Mesenchymal stem cell (in vitro differentiated cells and primary cell): ENCODE measurements at regions not wholly inside any gene's neighbourhood (a gene's known extent, or its start where the extent isn't known, plus 50 kb on each side); places are given as distances from the start of the nearest gene placed in this dataset.

Source experiments
- DNase-seq: peaks from one replicate; pipeline ENCODE4 v3.0.0-alpha.2; 2013
- H2AFZ ChIP-seq: one replicate; pipeline ENCODE4 v1.6.1; 2013; ENCODE audit warnings: low read depth, mild to moderate bottlenecking, control low read depth, inconsistent platforms, low read length, moderate library complexity
- H2AK5ac ChIP-seq: 2 replicates; pipeline ENCODE4 v1.6.1; 2013; ENCODE audit warnings: low read length, moderate library complexity, mild to moderate bottlenecking, inconsistent platforms; ENCODE audit not compliant: severe bottlenecking
- H2BK120ac ChIP-seq: one replicate; pipeline ENCODE4 v1.6.1; 2013; ENCODE audit warnings: low read depth, mild to moderate bottlenecking, inconsistent platforms, low read length, moderate library complexity
- H2BK12ac ChIP-seq, 2 experiments: one replicate each; pipeline ENCODE4 v1.6.1; 2013; ENCODE audit warnings: inconsistent platforms in 2 of 2, low read length in 2 of 2, mild to moderate bottlenecking in 2 of 2, moderate library complexity in 2 of 2, control low read depth in 1 of 2
- H2BK15ac ChIP-seq: one replicate; pipeline ENCODE4 v1.6.1; 2013; ENCODE audit warnings: mild to moderate bottlenecking, low read depth, inconsistent platforms; ENCODE audit not compliant: poor library complexity, severe bottlenecking
- H2BK5ac ChIP-seq: 2 replicates; pipeline ENCODE4 v1.6.1; 2013; ENCODE audit warnings: low read depth, mild to moderate bottlenecking, low read length, control low read depth, inconsistent platforms; ENCODE audit not compliant: poor library complexity, severe bottlenecking
- H3K14ac ChIP-seq, 2 experiments: one replicate each; pipeline ENCODE4 v1.6.1; 2013; ENCODE audit warnings: inconsistent platforms in 2 of 2, low read length in 2 of 2, control low read depth in 1 of 2, mild to moderate bottlenecking in 1 of 2, moderate library complexity in 1 of 2
- H3K18ac ChIP-seq, 2 experiments: one replicate each; pipeline ENCODE4 v1.6.1; 2013; ENCODE audit warnings: inconsistent platforms in 2 of 2, low read length in 2 of 2, control low read depth in 1 of 2, low read depth in 1 of 2, mild to moderate bottlenecking in 1 of 2
- H3K23ac ChIP-seq, 2 experiments: one replicate each; pipeline ENCODE4 v1.6.1; 2013; ENCODE audit warnings: inconsistent platforms in 2 of 2, low read length in 2 of 2, mild to moderate bottlenecking in 2 of 2, moderate library complexity in 2 of 2, control low read depth in 1 of 2
- H3K27ac ChIP-seq: 2 replicates; pipeline ENCODE4 v1.5.1; 2013; ENCODE audit warnings: mild to moderate bottlenecking, moderate library complexity, low read length, control low read depth, inconsistent platforms; ENCODE audit not compliant: poor library complexity, severe bottlenecking
- H3K27me3 ChIP-seq, 2 experiments: 2 replicates each; pipeline versions ENCODE4 v1.6.1 to v1.7.0; 2013; ENCODE audit warnings: low read length in 2 of 2, mild to moderate bottlenecking in 2 of 2, moderate library complexity in 2 of 2, control low read depth in 1 of 2, inconsistent platforms in 1 of 2; ENCODE audit not compliant: control insufficient read depth in 1 of 2, insufficient read depth in 1 of 2
- H3K36me3 ChIP-seq, 2 experiments: 2 replicates each; pipeline versions ENCODE4 v1.6.1 to v1.7.0; 2013; ENCODE audit warnings: low read length in 2 of 2, control low read depth in 1 of 2, inconsistent platforms in 1 of 2, low read depth in 1 of 2, mild to moderate bottlenecking in 1 of 2; ENCODE audit not compliant: insufficient read depth in 2 of 2, control insufficient read depth in 1 of 2
- H3K4ac ChIP-seq, 2 experiments: one replicate each; pipeline ENCODE4 v1.6.1; 2013; ENCODE audit warnings: inconsistent platforms in 2 of 2, low read length in 2 of 2, mild to moderate bottlenecking in 2 of 2, moderate library complexity in 2 of 2, control low read depth in 1 of 2, low read depth in 1 of 2
- H3K4me1 ChIP-seq: 2 replicates; pipeline ENCODE4 v1.6.1; 2013; ENCODE audit warnings: low read depth, low read length, control low read depth; ENCODE audit not compliant: control insufficient read depth, insufficient read depth
- H3K4me2 ChIP-seq: 2 replicates; pipeline ENCODE4 v1.6.1; 2013; ENCODE audit warnings: low read length, mild to moderate bottlenecking, inconsistent platforms; ENCODE audit not compliant: poor library complexity, severe bottlenecking
- H3K4me3 ChIP-seq, 2 experiments: 2 replicates each; pipeline versions ENCODE4 v1.5.1 to v1.7.0; 2013; ENCODE audit warnings: low read length in 2 of 2, mild to moderate bottlenecking in 2 of 2, control low read depth in 1 of 2, low read depth in 1 of 2; ENCODE audit not compliant: insufficient read depth in 1 of 2
- H3K79me1 ChIP-seq: replicated peaks from 2 replicates; pipeline ENCODE4 v1.6.1; 2013; ENCODE audit warnings: mild to moderate bottlenecking, control low read depth, low read length, inconsistent platforms; ENCODE audit not compliant: poor library complexity, severe bottlenecking
- H3K9ac ChIP-seq: 2 replicates; pipeline ENCODE4 v1.7.0; 2013; ENCODE audit warnings: mild to moderate bottlenecking, low read length, moderate library complexity
- H3K9me3 ChIP-seq: 2 replicates; pipeline ENCODE4 v1.7.0; 2013; ENCODE audit warnings: mild to moderate bottlenecking, low read length; ENCODE audit not compliant: control insufficient read depth
- H4K8ac ChIP-seq: one replicate; pipeline ENCODE4 v1.6.1; 2013; ENCODE audit warnings: inconsistent platforms, mild to moderate bottlenecking, low read length, moderate library complexity
- H4K91ac ChIP-seq: one replicate; pipeline ENCODE4 v1.6.1; 2013; ENCODE audit warnings: mild to moderate bottlenecking, low read length, inconsistent platforms
- WGBS: methylation state at CpG from one replicate; pipeline ENCODE4 v1.1.7; 2013; ENCODE audit warnings: mixed read lengths; 5-methylcytosine and 5-hydroxymethylcytosine counted together

- Histone ChIP-seq H2BK5ac (no peak overlapping the region), H3K36me3 (no peaks in the 10 kb centered on the region), H3K23ac (no peak overlapping the region), H3K4ac (no peak overlapping the region), H3K4me3 (no peak overlapping the region), H3K14ac (no peak overlapping the region), H3K9me3 (peaks cover 3% of the 10 kb centered on the region), H3K18ac (no peak overlapping the region), H2AK5ac (no peak overlapping the region), H4K91ac (no peak overlapping the region), H4K8ac (no peak overlapping the region), H2BK15ac (no peak overlapping the region), H3K4me2 (no peak overlapping the region), H3K79me1 (no peaks in the 10 kb centered on the region), H2AFZ (no peak overlapping the region), H2BK12ac (no peak overlapping the region), H3K27ac (no peak overlapping the region), H2BK120ac (no peak overlapping the region), H3K27me3 (no peaks in the 10 kb centered on the region), H3K4me1 (no peaks in the 10 kb centered on the region), H3K9ac (no peak overlapping the region)
- no CpG with 5 or more reads among the region's 1 CpG for WGBS
- DNase-seq, result no peak
These were observed 372.7 kb downstream of the C4orf33 start for GRCh38 chr4:129468624-129469023.

GRCh38 chr4:129474698-129475097, 378.7 kb downstream of the C4orf33 start:
- no peak overlapping the region for H3K23ac ChIP-seq
- H4K91ac ChIP-seq, result no peak overlapping the region
- H3K27ac ChIP-seq, result no peak overlapping the region

GRCh38 chr4:129481107-129481506, 385.2 kb downstream of the C4orf33 start:
- Histone ChIP-seq H3K9me3 (no peaks in the 10 kb centered on the region), H2BK15ac (no peak overlapping the region), H4K91ac (no peak overlapping the region), H2AK5ac (no peak overlapping the region), H3K23ac (no peak overlapping the region), H3K4me2 (no peak overlapping the region), H4K8ac (no peak overlapping the region), H3K9ac (no peak overlapping the region), H3K4me1 (no peaks in the 10 kb centered on the region), H3K79me1 (no peaks in the 10 kb centered on the region), H2BK120ac (no peak overlapping the region), H3K36me3 (no peaks in the 10 kb centered on the region), H2AFZ (no peak overlapping the region), H3K18ac (no peak overlapping the region), H3K4ac (no peak overlapping the region), H3K4me3 (no peak overlapping the region), H3K14ac (no peak overlapping the region), H3K27me3 (no peaks in the 10 kb centered on the region), H3K27ac (no peak overlapping the region), H2BK5ac (no peak overlapping the region), H2BK12ac (no peak overlapping the region)
- no CpG with 5 or more reads among the region's 2 CpGs for WGBS
- DNase-seq, result no peak

More at GRCh38 chr4:129474698-129475097, 378.7 kb downstream of the C4orf33 start:
- no peak for DNase-seq
- Histone ChIP-seq H3K4me1 (no peaks in the 10 kb centered on the region), H3K4me2 (no peak overlapping the region), H2AFZ (no peak overlapping the region), H3K27me3 (no peaks in the 10 kb centered on the region), H2BK12ac (no peak overlapping the region), H2BK120ac (no peak overlapping the region), H2AK5ac (no peak overlapping the region), H3K79me1 (no peaks in the 10 kb centered on the region), H3K18ac (no peak overlapping the region), H3K36me3 (no peaks in the 10 kb centered on the region), H2BK5ac (no peak overlapping the region), H3K14ac (no peak overlapping the region), H3K9ac (no peak overlapping the region), H3K9me3 (peaks cover 3% of the 10 kb centered on the region), H3K4ac (no peak overlapping the region), H3K4me3 (no peak overlapping the region), H2BK15ac (no peak overlapping the region), H4K8ac (no peak overlapping the region)
- 58% methylated on average over 4 of the region's 4 CpGs for WGBS

GRCh38 chr4:129488427-129488826, 392.5 kb downstream of the C4orf33 start:
- Histone ChIP-seq H3K4me2 (no peak overlapping the region), H2BK5ac (no peak overlapping the region), H2AFZ (no peak overlapping the region), H4K8ac (no peak overlapping the region), H2BK12ac (no peak overlapping the region), H3K4ac (no peak overlapping the region), H3K4me1 (no peaks in the 10 kb centered on the region), H3K9ac (no peak overlapping the region), H4K91ac (no peak overlapping the region), H3K14ac (no peak overlapping the region), H3K9me3 (no peaks in the 10 kb centered on the region), H3K27me3 (no peaks in the 10 kb centered on the region), H2BK15ac (no peak overlapping the region), H3K4me3 (no peak overlapping the region), H3K27ac (no peak overlapping the region), H3K36me3 (no peaks in the 10 kb centered on the region), H3K79me1 (no peaks in the 10 kb centered on the region), H3K23ac (no peak overlapping the region), H2AK5ac (no peak overlapping the region), H3K18ac (no peak overlapping the region), H2BK120ac (no peak overlapping the region)
- 60% methylated on average over 1 of the region's 1 CpG for WGBS
- no peak for DNase-seq
